Neuron (in vitro differentiated cells): ENCODE measurements at regions not wholly inside any gene's neighbourhood (a gene's known extent, or its start where the extent isn't known, plus 50 kb on each side); places are given as distances from the start of the nearest gene placed in this dataset.
"Not testable (repeated sequence)": the region's sequence is repeated elsewhere in the genome, so short reads cannot be mapped to it uniquely, and the experiment has no call there.

ENCODE experiments used
- H2AFZ ChIP-seq: one replicate; pipeline ENCODE4 v1.6.1; 2013; ENCODE audit warnings: low read depth, mild to moderate bottlenecking, inconsistent platforms, low read length, moderate library complexity
- H3K27me3 ChIP-seq: one replicate; pipeline ENCODE4 v1.6.1; 2013; ENCODE audit warnings: low read length; ENCODE audit not compliant: insufficient read depth
- H3K36me3 ChIP-seq: one replicate; pipeline ENCODE4 v1.6.1; 2013; ENCODE audit warnings: low read length; ENCODE audit not compliant: insufficient read depth
- H3K4me1 ChIP-seq: one replicate; pipeline ENCODE4 v1.6.1; 2013; ENCODE audit warnings: low read length; ENCODE audit not compliant: insufficient read depth
- H3K4me3 ChIP-seq: 2 replicates; pipeline ENCODE4 v1.5.1; 2013; ENCODE audit warnings: mild to moderate bottlenecking, low read length, moderate library complexity
- H3K9me3 ChIP-seq: one replicate; pipeline ENCODE4 v1.6.1; 2013; ENCODE audit warnings: low read length

- H3K9me3 ChIP-seq, result no peaks in the 10 kb centered on the region
- H3K4me1 ChIP-seq, result no peaks in the 10 kb centered on the region
- H2AFZ ChIP-seq, result no peak overlapping the region
- H3K4me3 ChIP-seq, result no peak overlapping the region
- no peaks in the 10 kb centered on the region for H3K27me3 ChIP-seq
- no peaks in the 10 kb centered on the region for H3K36me3 ChIP-seq
Measured at GRCh38 chr11:88061111-88061510, 114.1 kb downstream of the RAB38 start.

DNA sequence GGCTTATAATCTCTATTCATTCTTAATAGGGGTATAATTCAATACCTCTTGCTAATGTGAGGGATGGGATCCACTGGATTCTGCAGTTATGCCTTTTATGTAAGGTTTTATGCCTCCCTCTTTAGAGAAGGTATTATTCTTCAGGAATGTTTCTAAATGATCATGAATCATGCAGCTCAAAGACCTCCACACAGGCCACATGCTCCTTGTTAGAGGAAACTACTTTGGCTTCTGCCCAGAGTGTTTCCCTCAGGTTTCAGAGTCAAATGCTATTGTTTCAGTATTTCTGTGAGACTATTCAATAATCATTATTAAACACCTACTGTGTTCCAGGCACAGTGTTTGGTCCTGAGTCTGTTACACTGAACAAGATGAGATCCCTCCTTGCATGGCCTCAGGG lies 115.9 kb downstream of the RAB38 start:
- Histone ChIP-seq H3K36me3 (no peaks in the 10 kb centered on the region), H3K4me3 (no peak overlapping the region), H3K27me3 (no peaks in the 10 kb centered on the region), H3K4me1 (no peaks in the 10 kb centered on the region), H2AFZ (no peak overlapping the region), H3K9me3 (no peaks in the 10 kb centered on the region)

- H3K4me3 ChIP-seq, result no peak overlapping the region
Measured at GRCh38 chr11:88051396-88051795, 123.8 kb downstream of the RAB38 start.

GRCh38 chr11:88050247-88050646 lies 125.0 kb downstream of the RAB38 start:
- H3K4me3 ChIP-seq, result no peak overlapping the region

More at GRCh38 chr11:88051396-88051795, 123.8 kb downstream of the RAB38 start:
- H3K36me3 ChIP-seq, result no peaks in the 10 kb centered on the region
- no peaks in the 10 kb centered on the region for H3K27me3 ChIP-seq
- no peaks in the 10 kb centered on the region for H3K4me1 ChIP-seq
- H3K9me3 ChIP-seq, result no peaks in the 10 kb centered on the region
- H2AFZ ChIP-seq, result no peak overlapping the region

GRCh38 chr11:88045288-88045687 lies 130.0 kb downstream of the RAB38 start:
- H3K27me3 ChIP-seq, H3K4me3 ChIP-seq, H3K4me1 ChIP-seq, H2AFZ ChIP-seq, H3K36me3 ChIP-seq, H3K9me3 ChIP-seq: not testable (repeated sequence)

More at GRCh38 chr11:88050247-88050646, 125.0 kb downstream of the RAB38 start:
- no peaks in the 10 kb centered on the region for H3K9me3 ChIP-seq
- no peaks in the 10 kb centered on the region for H3K36me3 ChIP-seq
- no peaks in the 10 kb centered on the region for H3K4me1 ChIP-seq
- no peaks in the 10 kb centered on the region for H3K27me3 ChIP-seq
- H2AFZ ChIP-seq, result no peak overlapping the region

DNA sequence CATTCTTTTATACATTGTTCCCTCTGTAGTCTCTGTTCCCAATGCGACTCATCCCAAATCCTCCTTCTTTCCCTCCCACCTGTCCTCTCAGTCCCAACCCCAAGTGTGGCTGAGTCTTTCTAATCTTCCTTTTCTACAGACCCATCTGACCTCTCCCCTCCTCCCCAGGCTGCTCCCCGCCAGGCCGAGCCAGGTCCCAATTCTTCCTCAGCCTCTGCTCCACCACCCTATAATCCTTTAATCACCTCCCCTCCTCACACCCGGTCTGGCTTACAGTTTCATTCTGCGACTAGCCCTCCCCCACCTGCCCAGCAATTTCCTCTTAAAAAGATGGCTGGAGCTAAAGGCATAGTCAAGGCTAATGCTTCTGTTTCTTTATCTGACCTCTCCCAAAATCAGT lies 130.6 kb downstream of the RAB38 start:
- not testable (repeated sequence) for H3K36me3 ChIP-seq, H3K4me1 ChIP-seq, H2AFZ ChIP-seq, H3K4me3 ChIP-seq, H3K9me3 ChIP-seq, H3K27me3 ChIP-seq

DNA sequence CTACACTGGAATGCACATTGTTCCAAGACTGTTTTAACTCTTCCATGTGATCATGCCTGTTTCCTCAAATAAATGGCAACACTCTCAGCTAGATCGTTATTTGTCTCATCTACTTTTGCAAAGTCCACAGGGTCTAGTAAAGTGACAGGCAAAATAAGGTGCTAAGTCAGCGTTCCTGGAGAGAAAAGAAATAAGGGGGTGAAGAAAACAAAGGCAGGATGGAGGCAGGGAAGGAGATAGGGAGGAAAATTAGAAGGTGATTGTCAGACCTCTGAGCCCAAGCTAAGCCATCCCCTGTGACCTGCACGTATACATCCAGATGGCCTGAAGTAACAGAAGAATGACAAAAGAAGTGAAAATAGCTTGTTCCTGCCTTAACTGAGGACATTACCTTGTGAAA lies 132.1 kb downstream of the RAB38 start:
- Histone ChIP-seq H3K27me3 (no peaks in the 10 kb centered on the region), H3K4me1 (peaks cover 7% of the 10 kb centered on the region), H3K36me3 (no peaks in the 10 kb centered on the region), H2AFZ (no peak overlapping the region), H3K9me3 (no peaks in the 10 kb centered on the region), H3K4me3 (no peak overlapping the region)

GRCh38 chr11:88042647-88043046 lies 132.6 kb downstream of the RAB38 start:
- peaks cover 7% of the 10 kb centered on the region for H3K4me1 ChIP-seq
- H2AFZ ChIP-seq, result no peak overlapping the region
- no peaks in the 10 kb centered on the region for H3K27me3 ChIP-seq
- H3K9me3 ChIP-seq, result no peaks in the 10 kb centered on the region
- no peaks in the 10 kb centered on the region for H3K36me3 ChIP-seq
- no peak overlapping the region for H3K4me3 ChIP-seq

- Histone ChIP-seq H3K9me3 (no peaks in the 10 kb centered on the region), H3K4me1 (peaks cover 7% of the 10 kb centered on the region), H2AFZ (no peak overlapping the region), H3K27me3 (no peaks in the 10 kb centered on the region), H3K36me3 (no peaks in the 10 kb centered on the region), H3K4me3 (no peak overlapping the region)
Measured at GRCh38 chr11:88042238-88042637, 133.0 kb downstream of the RAB38 start.

- Histone ChIP-seq H3K27me3 (no peaks in the 10 kb centered on the region), H3K9me3 (no peaks in the 10 kb centered on the region), H3K4me3 (no peak overlapping the region), H3K36me3 (no peaks in the 10 kb centered on the region), H3K4me1 (peaks cover 7% of the 10 kb centered on the region), H2AFZ (no peak overlapping the region)
Measured at GRCh38 chr11:88041679-88042078, 133.6 kb downstream of the RAB38 start.

- Histone ChIP-seq H3K4me1 (peaks cover 7% of the 10 kb centered on the region), H3K36me3 (no peaks in the 10 kb centered on the region), H2AFZ (no peak overlapping the region), H3K9me3 (no peaks in the 10 kb centered on the region), H3K4me3 (no peak overlapping the region), H3K27me3 (no peaks in the 10 kb centered on the region)
Measured at GRCh38 chr11:88040148-88040496, 135.1 kb downstream of the RAB38 start.

DNA sequence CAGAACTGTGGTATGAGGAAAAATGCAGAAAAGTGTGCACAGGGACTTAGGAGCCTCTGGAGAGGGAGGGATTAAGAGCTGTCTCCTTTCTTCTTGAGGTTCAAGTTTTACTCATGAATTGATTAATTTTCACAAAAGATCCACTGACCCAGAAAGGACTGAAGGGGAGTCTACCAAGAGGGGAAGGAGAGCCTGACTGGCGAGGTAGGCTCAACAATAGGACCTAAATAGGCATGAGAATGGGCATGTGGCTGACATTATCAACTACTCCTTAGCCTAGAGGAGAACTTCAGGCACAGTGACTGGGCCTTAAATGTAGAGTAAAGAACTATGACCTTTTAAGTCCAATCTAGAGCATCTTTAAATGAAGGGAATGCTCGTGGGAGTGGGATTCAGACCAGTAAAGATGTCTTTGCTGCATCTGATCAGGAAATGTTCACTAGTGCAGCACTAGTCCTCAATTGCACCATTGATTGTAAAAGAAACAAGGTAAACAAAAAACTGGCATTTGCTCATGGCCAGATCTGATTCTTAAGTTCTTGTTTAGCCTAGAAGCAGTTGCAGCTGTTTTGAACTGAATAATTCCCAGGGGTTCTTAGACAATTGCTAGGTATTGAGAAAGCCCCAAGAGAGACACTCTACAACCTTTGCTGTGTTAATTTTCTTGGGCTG lies 135.6 kb downstream of the RAB38 start:
- Histone ChIP-seq H3K4me1 (peaks cover 7% of the 10 kb centered on the region), H3K9me3 (no peaks in the 10 kb centered on the region), H3K36me3 (no peaks in the 10 kb centered on the region), H3K27me3 (no peaks in the 10 kb centered on the region), H3K4me3 (no peak overlapping the region), H2AFZ (no peak overlapping the region)

GRCh38 chr11:88038063-88038462 lies 137.2 kb downstream of the RAB38 start:
- Histone ChIP-seq H3K9me3 (no peaks in the 10 kb centered on the region), H2AFZ (no peak overlapping the region), H3K4me1 (peaks cover 7% of the 10 kb centered on the region), H3K27me3 (no peaks in the 10 kb centered on the region), H3K4me3 (no peak overlapping the region), H3K36me3 (no peaks in the 10 kb centered on the region)

DNA sequence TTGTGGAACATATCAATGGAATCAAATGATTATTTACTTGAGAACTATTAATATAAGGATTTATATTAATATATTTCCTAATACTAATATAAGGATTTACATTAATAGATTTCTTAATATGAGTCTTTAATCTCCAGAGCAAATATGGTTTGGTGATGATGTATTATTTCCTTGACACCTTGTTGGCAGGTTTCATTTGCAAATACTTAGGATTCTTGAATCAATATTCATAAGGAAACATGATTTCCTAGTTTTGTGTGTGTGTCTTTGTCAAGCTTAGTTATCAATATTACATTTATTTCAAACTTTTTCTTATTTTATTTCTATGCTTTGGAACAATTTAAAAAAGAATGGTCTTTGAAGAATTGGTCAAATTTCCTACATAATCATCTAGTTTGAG lies 138.5 kb downstream of the RAB38 start:
- Histone ChIP-seq H3K4me3 (no peak overlapping the region), H3K9me3 (no peaks in the 10 kb centered on the region), H3K4me1 (peaks cover 7% of the 10 kb centered on the region), H3K36me3 (no peaks in the 10 kb centered on the region), H2AFZ (no peak overlapping the region), H3K27me3 (no peaks in the 10 kb centered on the region)
